ENCODE measurements at regions not wholly inside any gene's neighbourhood (a gene's known extent, or its start where the extent isn't known, plus 50 kb on each side); places are given as distances from the start of the nearest gene placed in this dataset.

GRCh38 chr12:85698937-85699336, 137.3 kb downstream of the RASSF9 start:
- TF ChIP-seq FOSL1 (IDR thresholded peaks at IDR 0.05; ENCODE audit: insufficient read depth, low read depth, low read length): no peak
- TF ChIP-seq TBP (IDR thresholded peaks at IDR 0.05; ENCODE audit: low read depth, low read length): no peak
- TF ChIP-seq CTCF (IDR thresholded peaks at IDR 0.05; ENCODE audit: control extremely low read depth in 1 of 3, insufficient read depth in 1 of 3, low read depth in 1 of 3, low read length in 3 of 3): no peak
- TF ChIP-seq EZH2 (IDR thresholded peaks at IDR 0.05; ENCODE audit: low read depth, low read length, severe bottlenecking): no peak
- TF ChIP-seq MAFK (IDR thresholded peaks at IDR 0.05; ENCODE audit: low read depth, low read length): no peak
- TF ChIP-seq POLR2AphosphoS5 (IDR thresholded peaks at IDR 0.05; ENCODE audit: low read depth, low read length): no peak
- TF ChIP-seq POLR2A (IDR thresholded peaks at IDR 0.05; ENCODE audit: control extremely low read depth in 1 of 2, low read depth in 2 of 2, low read length in 2 of 2): no peak
